ENCODE measurements at regions not wholly inside any gene's neighbourhood (a gene's known extent, or its start where the extent isn't known, plus 50 kb on each side); places are given as distances from the start of the nearest gene placed in this dataset.

- no peak for TF ChIP-seq POLR2A (IDR thresholded peaks at IDR 0.05)
- TF ChIP-seq CTCF (IDR thresholded peaks at IDR 0.05), result no peak
- no peak for TF ChIP-seq EP300 (IDR thresholded peaks at IDR 0.05)
Measured at GRCh38 chr1:90434460-90434859, 282.6 kb downstream of the BARHL2 start.

All from ovary (tissue), 3 donors.